GM23248 (cell line): ENCODE measurements at regions not wholly inside any gene's neighbourhood (a gene's known extent, or its start where the extent isn't known, plus 50 kb on each side); places are given as distances from the start of the nearest gene placed in this dataset.
A peak's percentile ranks its signal among the peaks of the same experiment; 100 is the strongest.

Experiments used
- DNase-seq: peaks from one replicate; pipeline ENCODE4 v3.0.0-alpha.2; 2015
- H2AFZ ChIP-seq: fragments of 200-600 bp; sonication (generic); 2 replicates; pipeline ENCODE4 v1.6.1; 2016; ENCODE audit warnings: antibody characterized with exemption
- H3F3A ChIP-seq: fragments of 200-600 bp; sonication (generic); 2 replicates; pipeline ENCODE4 v1.6.1; 2016; ENCODE audit warnings: mild to moderate bottlenecking, antibody characterized with exemption, mixed run types; ENCODE audit not compliant: insufficient read depth
- H3K27ac ChIP-seq: fragments of 200-600 bp; sonication (generic); 2 replicates; pipeline ENCODE4 v1.5.1; 2016; ENCODE audit warnings: mild to moderate bottlenecking
- H3K27me3 ChIP-seq: fragments of 200-600 bp; sonication (generic); replicated peaks from 2 replicates; pipeline ENCODE4 v1.6.1; 2016; ENCODE audit warnings: mild to moderate bottlenecking; ENCODE audit not compliant: insufficient read depth
- H3K36me3 ChIP-seq: fragments of 200-600 bp; sonication (generic); 2 replicates; pipeline ENCODE4 v1.6.1; 2016; ENCODE audit warnings: low read depth, mild to moderate bottlenecking
- H3K4me1 ChIP-seq: fragments of 200-600 bp; sonication (generic); 2 replicates; pipeline ENCODE4 v1.6.1; 2016; ENCODE audit warnings: mild to moderate bottlenecking; ENCODE audit not compliant: insufficient read depth
- H3K4me2 ChIP-seq: fragments of 200-600 bp; sonication (generic); one replicate; pipeline ENCODE4 v1.6.1; 2016; ENCODE audit warnings: mild to moderate bottlenecking; ENCODE audit not compliant: unreplicated experiment
- H3K4me3 ChIP-seq: fragments of 200-600 bp; sonication (generic); 2 replicates; pipeline ENCODE4 v1.5.1; 2016; ENCODE audit warnings: mild to moderate bottlenecking
- H3K79me2 ChIP-seq: fragments of 200-600 bp; sonication (generic); 2 replicates; pipeline ENCODE4 v1.6.1; 2016; ENCODE audit warnings: mild to moderate bottlenecking; ENCODE audit not compliant: insufficient read depth
- H3K9ac ChIP-seq: fragments of 200-600 bp; sonication (generic); 2 replicates; pipeline ENCODE4 v1.6.1; 2016; ENCODE audit warnings: mild to moderate bottlenecking
- H3K9me2 ChIP-seq: fragments of 200-600 bp; sonication (generic); 2 replicates; pipeline ENCODE4 v1.6.1; 2016; ENCODE audit warnings: mixed run types, mild to moderate bottlenecking, moderate library complexity; ENCODE audit not compliant: insufficient read depth
- H3K9me3 ChIP-seq: fragments of 200-600 bp; sonication (generic); one replicate; pipeline ENCODE4 v1.6.1; 2017; ENCODE audit warnings: low read depth
- H4K20me1 ChIP-seq: fragments of 200-600 bp; sonication (generic); 2 replicates; pipeline ENCODE4 v1.6.0; 2016; ENCODE audit not compliant: insufficient read depth
- EZH2 ChIP-seq: fragments of 200-600 bp; sonication (generic); IDR thresholded peaks from 2 replicates; pipeline ENCODE4 v1.6.1; 2018; ENCODE audit warnings: antibody characterized with exemption, mild to moderate bottlenecking; ENCODE audit not compliant: insufficient read depth, poor library complexity, severe bottlenecking
- EZH2phosphoT487 ChIP-seq: fragments of 200-600 bp; sonication (generic); IDR thresholded peaks from 2 replicates; pipeline ENCODE4 v1.6.1; 2018; ENCODE audit warnings: antibody characterized with exemption, moderate library complexity, mild to moderate bottlenecking, low read depth; ENCODE audit not compliant: insufficient read depth
- WGBS, 2 experiments: methylation state at CpG; one replicate each; pipeline ENCODE4 v1.1.6; 2015 to 2017; ENCODE audit warnings: low lambda C conversion rate in 2 of 2, low coverage in 1 of 2; ENCODE audit errors: missing lambda C conversion rate in 2 of 2; 5-methylcytosine and 5-hydroxymethylcytosine counted together
- in situ Hi-C: fragments of 300-500 bp; cut with MboI; formaldehyde crosslinking; loops from 2 replicates; pipeline ENCODE4 v1.15.0; 2020

- Histone ChIP-seq H2AFZ (no peak overlapping the region), H3K27me3 (no peaks in the 10 kb centered on the region), H3K4me2 (no peak overlapping the region), H3K9me3 (no peaks in the 10 kb centered on the region), H3K36me3 (no peaks in the 10 kb centered on the region), H4K20me1 (no peaks in the 10 kb centered on the region), H3K4me3 (no peak overlapping the region), H3K9me2 (no peaks in the 10 kb centered on the region), H3K4me1 (no peaks in the 10 kb centered on the region), H3K79me2 (no peaks in the 10 kb centered on the region), H3K9ac (no peak overlapping the region), H3K27ac (no peak overlapping the region), H3F3A (no peaks in the 10 kb centered on the region)
- 0 to 6% methylated on average over 1 of the region's 1 CpG for WGBS, 2 experiments
- TF ChIP-seq EZH2 (no peak), EZH2phosphoT487 (no peak)
- in situ Hi-C loops: no loop called here
- DNase-seq: no peak
These were observed 94.6 kb upstream of the SKOR2 start for GRCh38 chr18:47346016-47346415.

- WGBS, 2 experiments: 20 to 21% methylated on average over 4 of the region's 4 CpGs
- in situ Hi-C loops: no loop called here
These were observed 93.8 kb upstream of the SKOR2 start for GRCh38 chr18:47345291-47345690.

GRCh38 chr18:47343291-47343690 is 91.8 kb upstream of the SKOR2 start:
- peak; percentile 15 for DNase-seq
- Histone ChIP-seq H3K4me2 (no peak overlapping the region), H4K20me1 (no peaks in the 10 kb centered on the region), H3K36me3 (no peaks in the 10 kb centered on the region), H3K27me3 (no peaks in the 10 kb centered on the region), H3K4me1 (no peaks in the 10 kb centered on the region), H3K9me2 (no peaks in the 10 kb centered on the region), H3K79me2 (no peaks in the 10 kb centered on the region), H3K9me3 (no peaks in the 10 kb centered on the region), H2AFZ (no peak overlapping the region), H3F3A (no peaks in the 10 kb centered on the region), H3K27ac (no peak overlapping the region), H3K9ac (no peak overlapping the region), H3K4me3 (no peak overlapping the region)
- in situ Hi-C loops: no loop called here
- TF ChIP-seq EZH2phosphoT487: no peak
- no peak for TF ChIP-seq EZH2
- 3 to 5% methylated on average over 4 of the region's 4 CpGs for WGBS, 2 experiments

More at GRCh38 chr18:47345291-47345690, 93.8 kb upstream of the SKOR2 start:
- Histone ChIP-seq H3K36me3 (no peaks in the 10 kb centered on the region), H3K27ac (no peak overlapping the region), H3K79me2 (no peaks in the 10 kb centered on the region), H3K9ac (no peak overlapping the region), H3K4me3 (no peak overlapping the region), H3F3A (no peaks in the 10 kb centered on the region), H3K4me2 (no peak overlapping the region), H3K9me2 (no peaks in the 10 kb centered on the region), H3K27me3 (no peaks in the 10 kb centered on the region), H4K20me1 (no peaks in the 10 kb centered on the region), H2AFZ (no peak overlapping the region), H3K9me3 (no peaks in the 10 kb centered on the region), H3K4me1 (no peaks in the 10 kb centered on the region)
- TF ChIP-seq EZH2 (no peak), EZH2phosphoT487 (no peak)
- DNase-seq: no peak

GRCh38 chr18:47342566-47342965 is 91.1 kb upstream of the SKOR2 start:
- 22 to 30% methylated on average over 1 of the region's 1 CpG for WGBS, 2 experiments

GRCh38 chr18:47341678-47342077 is 90.2 kb upstream of the SKOR2 start:
- in situ Hi-C loops: no loop called here
- Histone ChIP-seq H3K27me3 (no peaks in the 10 kb centered on the region), H3K9ac (no peak overlapping the region), H3K27ac (no peak overlapping the region), H4K20me1 (no peaks in the 10 kb centered on the region), H3K4me1 (no peaks in the 10 kb centered on the region), H3K9me3 (no peaks in the 10 kb centered on the region), H3K9me2 (no peaks in the 10 kb centered on the region), H3K4me2 (no peak overlapping the region), H2AFZ (no peak overlapping the region), H3K36me3 (no peaks in the 10 kb centered on the region), H3K79me2 (no peaks in the 10 kb centered on the region), H3F3A (no peaks in the 10 kb centered on the region), H3K4me3 (no peak overlapping the region)
- WGBS, 2 experiments: 40 to 44% methylated on average over 6 of the region's 6 CpGs
- no peak for DNase-seq
- no peak for TF ChIP-seq EZH2phosphoT487
- TF ChIP-seq EZH2: no peak

More at GRCh38 chr18:47342566-47342965, 91.1 kb upstream of the SKOR2 start:
- no peaks in the 10 kb centered on the region for H3K4me1 ChIP-seq
- no peak overlapping the region for H3K27ac ChIP-seq
- no peak overlapping the region for H3K4me2 ChIP-seq
- no peaks in the 10 kb centered on the region for H3K27me3 ChIP-seq
- H2AFZ ChIP-seq: no peak overlapping the region
- DNase-seq: no peak
- no peaks in the 10 kb centered on the region for H3K36me3 ChIP-seq
- TF ChIP-seq EZH2: no peak
- TF ChIP-seq EZH2phosphoT487: no peak
- H3K79me2 ChIP-seq: no peaks in the 10 kb centered on the region
- no peaks in the 10 kb centered on the region for H3K9me2 ChIP-seq
- no peak overlapping the region for H3K9ac ChIP-seq
- no peaks in the 10 kb centered on the region for H4K20me1 ChIP-seq
- no peaks in the 10 kb centered on the region for H3K9me3 ChIP-seq
- no peak overlapping the region for H3K4me3 ChIP-seq
- in situ Hi-C loops: no loop called here
- H3F3A ChIP-seq: no peaks in the 10 kb centered on the region
